ENCODE measurements at regions not wholly inside any gene's neighbourhood (a gene's known extent, or its start where the extent isn't known, plus 50 kb on each side); places are given as distances from the start of the nearest gene placed in this dataset.

- H3K9me3 ChIP-seq (ENCODE audit: insufficient read depth, low read length) = no peaks in the 10 kb centered on the region
- no peak overlapping the region for H3K4me2 ChIP-seq (ENCODE audit: low read length)
- H3K4me3 ChIP-seq (ENCODE audit: low read length) = no peak overlapping the region
- no peak overlapping the region for H2AFZ ChIP-seq (ENCODE audit: low read depth, low read length)
- TF ChIP-seq EZH2phosphoT487 (IDR thresholded peaks at IDR 0.05; ENCODE audit: low read depth) = no peak
- no peak for TF ChIP-seq CTCF (IDR thresholded peaks at IDR 0.05; ENCODE audit: low read depth, low read length)
- H3K79me2 ChIP-seq (ENCODE audit: low read length) = no peaks in the 10 kb centered on the region
- no peaks in the 10 kb centered on the region for H3K36me3 ChIP-seq (replicated peaks; ENCODE audit: low read depth, low read length)
- no peak overlapping the region for H3K27ac ChIP-seq (ENCODE audit: low read length)
- no peaks in the 10 kb centered on the region for H4K20me1 ChIP-seq (ENCODE audit: insufficient read depth, low read length)
- H3K4me1 ChIP-seq (ENCODE audit: low read length) = no peaks in the 10 kb centered on the region
- no peaks in the 10 kb centered on the region for H3K27me3 ChIP-seq (ENCODE audit: low read depth, low read length)
- H3K9ac ChIP-seq (ENCODE audit: low read length) = no peak overlapping the region
Observed at GRCh38 chr1:163885510-163885909, 563.8 kb downstream of the NUF2 start.

GRCh38 chr1:163896001-163896400 is 574.2 kb downstream of the NUF2 start:
- H3K9ac ChIP-seq (ENCODE audit: low read length) = no peak overlapping the region
- H4K20me1 ChIP-seq (ENCODE audit: insufficient read depth, low read length) = no peaks in the 10 kb centered on the region
- H3K4me3 ChIP-seq (ENCODE audit: low read length) = no peak overlapping the region
- H3K9me3 ChIP-seq (ENCODE audit: insufficient read depth, low read length) = no peaks in the 10 kb centered on the region
- no peak for TF ChIP-seq CTCF (IDR thresholded peaks at IDR 0.05; ENCODE audit: low read depth, low read length)
- no peak for TF ChIP-seq EZH2phosphoT487 (IDR thresholded peaks at IDR 0.05; ENCODE audit: low read depth)
- H3K79me2 ChIP-seq (ENCODE audit: low read length) = no peaks in the 10 kb centered on the region
- no peaks in the 10 kb centered on the region for H3K4me1 ChIP-seq (ENCODE audit: low read length)
- no peak overlapping the region for H3K4me2 ChIP-seq (ENCODE audit: low read length)
- no peak overlapping the region for H2AFZ ChIP-seq (ENCODE audit: low read depth, low read length)
- H3K27me3 ChIP-seq (ENCODE audit: low read depth, low read length) = no peaks in the 10 kb centered on the region
- H3K27ac ChIP-seq (ENCODE audit: low read length) = no peak overlapping the region
- H3K36me3 ChIP-seq (replicated peaks; ENCODE audit: low read depth, low read length) = no peaks in the 10 kb centered on the region

- no peak for TF ChIP-seq EZH2phosphoT487 (IDR thresholded peaks at IDR 0.05; ENCODE audit: low read depth)
- TF ChIP-seq CTCF (IDR thresholded peaks at IDR 0.05; ENCODE audit: low read depth, low read length) = no peak
- Histone ChIP-seq H3K9ac (ENCODE audit: low read length) (no peak overlapping the region), H3K4me3 (ENCODE audit: low read length) (no peak overlapping the region), H3K27ac (ENCODE audit: low read length) (no peak overlapping the region), H3K36me3 (replicated peaks; ENCODE audit: low read depth, low read length) (no peaks in the 10 kb centered on the region), H4K20me1 (ENCODE audit: insufficient read depth, low read length) (no peaks in the 10 kb centered on the region), H3K4me2 (ENCODE audit: low read length) (no peak overlapping the region), H3K79me2 (ENCODE audit: low read length) (no peaks in the 10 kb centered on the region), H3K27me3 (ENCODE audit: low read depth, low read length) (no peaks in the 10 kb centered on the region), H3K9me3 (ENCODE audit: insufficient read depth, low read length) (no peaks in the 10 kb centered on the region), H3K4me1 (ENCODE audit: low read length) (no peaks in the 10 kb centered on the region), H2AFZ (ENCODE audit: low read depth, low read length) (no peak overlapping the region)
Observed at GRCh38 chr1:163897412-163898155, 575.8 kb downstream of the NUF2 start.

- Histone ChIP-seq H3K9me3 (ENCODE audit: insufficient read depth, low read length) (no peaks in the 10 kb centered on the region; the same call in 1 of the 2 replicates), H2AFZ (ENCODE audit: low read depth, low read length) (no peak overlapping the region), H3K27me3 (ENCODE audit: low read depth, low read length) (no peaks in the 10 kb centered on the region), H3K9ac (ENCODE audit: low read length) (no peak overlapping the region), H3K27ac (ENCODE audit: low read length) (no peak overlapping the region), H3K36me3 (replicated peaks; ENCODE audit: low read depth, low read length) (no peaks in the 10 kb centered on the region), H3K79me2 (ENCODE audit: low read length) (no peaks in the 10 kb centered on the region), H3K4me3 (ENCODE audit: low read length) (no peak overlapping the region), H3K4me1 (ENCODE audit: low read length) (no peaks in the 10 kb centered on the region), H3K4me2 (ENCODE audit: low read length) (no peak overlapping the region), H4K20me1 (ENCODE audit: insufficient read depth, low read length) (no peaks in the 10 kb centered on the region)
- no peak for TF ChIP-seq CTCF (IDR thresholded peaks at IDR 0.05; ENCODE audit: low read depth, low read length)
- TF ChIP-seq EZH2phosphoT487 (IDR thresholded peaks at IDR 0.05; ENCODE audit: low read depth) = no peak
Observed at GRCh38 chr1:163906283-163906682, 584.5 kb downstream of the NUF2 start.
